ENCODE measurements at regions not wholly inside any gene's neighbourhood (a gene's known extent, or its start where the extent isn't known, plus 50 kb on each side); places are given as distances from the start of the nearest gene placed in this dataset.

- Histone ChIP-seq H3K4me3 (ENCODE audit: low read length) (no peak overlapping the region), H3K36me3 (ENCODE audit: insufficient read depth, low read length) (no peaks in the 10 kb centered on the region), H3K79me2 (replicated peaks; ENCODE audit: insufficient read depth, low read length) (no peaks in the 10 kb centered on the region), H3F3A (ENCODE audit: insufficient read depth, low read length, poor library complexity, severe bottlenecking) (no peaks in the 10 kb centered on the region), H2AFZ (ENCODE audit: low read depth, low read length) (no peak overlapping the region), H3K4me2 (ENCODE audit: low read length) (no peak overlapping the region), H3K27ac (ENCODE audit: low read length) (peak overlapping the region; percentile 53), H3K9me3 (ENCODE audit: low read length) (no peaks in the 10 kb centered on the region), H3K27me3 (ENCODE audit: insufficient read depth, low read depth, low read length) (no peaks in the 10 kb centered on the region), H3K9ac (ENCODE audit: low read length) (no peak overlapping the region), H3K9me2 (ENCODE audit: insufficient read depth, low read length) (no peaks in the 10 kb centered on the region), H4K20me1 (ENCODE audit: insufficient read depth) (no peaks in the 10 kb centered on the region)
- TF ChIP-seq SMC3 (conservative IDR thresholded peaks at IDR 0.05; ENCODE audit: poor library complexity) (no peak), TAF1 (IDR thresholded peaks at IDR 0.05; ENCODE audit: low read depth) (no peak), RAD21 (conservative IDR thresholded peaks at IDR 0.05) (no peak), REST (IDR thresholded peaks at IDR 0.05; ENCODE audit: borderline replicate concordance) (no peak), CTCF (IDR thresholded peaks at IDR 0.05; ENCODE audit: poor library complexity, severe bottlenecking) (no peak), EZH2 (IDR thresholded peaks at IDR 0.05; ENCODE audit: borderline replicate concordance, insufficient read depth, low read length, poor library complexity, severe bottlenecking) (no peak), EP300 (conservative IDR thresholded peaks at IDR 0.05; ENCODE audit: poor library complexity, severe bottlenecking) (no peak), POLR2AphosphoS5 (IDR thresholded peaks at IDR 0.05) (no peak), MXI1 (conservative IDR thresholded peaks at IDR 0.05; ENCODE audit: poor library complexity, severe bottlenecking) (no peak)
Measured at GRCh38 chr11:92605667-92606066, 363.8 kb upstream of the MTNR1B start.

GRCh38 chr11:92607969-92608722, 361.3 kb upstream of the MTNR1B start:
- no peaks in the 10 kb centered on the region for H3K9me3 ChIP-seq (ENCODE audit: low read length)
- no peak overlapping the region for H3K4me3 ChIP-seq (ENCODE audit: low read length)
- H3K9ac ChIP-seq (ENCODE audit: low read length): no peak overlapping the region
- H3F3A ChIP-seq (ENCODE audit: insufficient read depth, low read length, poor library complexity, severe bottlenecking): no peaks in the 10 kb centered on the region
- TF ChIP-seq SMC3 (conservative IDR thresholded peaks at IDR 0.05; ENCODE audit: poor library complexity) (no peak), EZH2 (IDR thresholded peaks at IDR 0.05; ENCODE audit: borderline replicate concordance, insufficient read depth, low read length, poor library complexity, severe bottlenecking) (no peak), EP300 (conservative IDR thresholded peaks at IDR 0.05; ENCODE audit: poor library complexity, severe bottlenecking) (no peak), CTCF (IDR thresholded peaks at IDR 0.05; ENCODE audit: poor library complexity, severe bottlenecking) (no peak), RAD21 (conservative IDR thresholded peaks at IDR 0.05) (no peak), REST (IDR thresholded peaks at IDR 0.05; ENCODE audit: borderline replicate concordance) (no peak), TAF1 (IDR thresholded peaks at IDR 0.05; ENCODE audit: low read depth) (no peak), MXI1 (conservative IDR thresholded peaks at IDR 0.05; ENCODE audit: poor library complexity, severe bottlenecking) (no peak), POLR2AphosphoS5 (IDR thresholded peaks at IDR 0.05) (no peak)
- no peaks in the 10 kb centered on the region for H3K36me3 ChIP-seq (ENCODE audit: insufficient read depth, low read length)
- no peaks in the 10 kb centered on the region for H4K20me1 ChIP-seq (ENCODE audit: insufficient read depth)
- H2AFZ ChIP-seq (ENCODE audit: low read depth, low read length): no peak overlapping the region
- no peaks in the 10 kb centered on the region for H3K27me3 ChIP-seq (ENCODE audit: insufficient read depth, low read depth, low read length)
- H3K4me2 ChIP-seq (ENCODE audit: low read length): no peak overlapping the region
- H3K79me2 ChIP-seq (replicated peaks; ENCODE audit: insufficient read depth, low read length): no peaks in the 10 kb centered on the region
- no peaks in the 10 kb centered on the region for H3K9me2 ChIP-seq (ENCODE audit: insufficient read depth, low read length)
- no peak overlapping the region for H3K27ac ChIP-seq (ENCODE audit: low read length)

All from neural cell (in vitro differentiated cells).